ENCODE measurements at regions not wholly inside any gene's neighbourhood (a gene's known extent, or its start where the extent isn't known, plus 50 kb on each side); places are given as distances from the start of the nearest gene placed in this dataset.
"Not testable (repeated sequence)": the region's sequence is repeated elsewhere in the genome, so short reads cannot be mapped to it uniquely, and the experiment has no call there.

DNA sequence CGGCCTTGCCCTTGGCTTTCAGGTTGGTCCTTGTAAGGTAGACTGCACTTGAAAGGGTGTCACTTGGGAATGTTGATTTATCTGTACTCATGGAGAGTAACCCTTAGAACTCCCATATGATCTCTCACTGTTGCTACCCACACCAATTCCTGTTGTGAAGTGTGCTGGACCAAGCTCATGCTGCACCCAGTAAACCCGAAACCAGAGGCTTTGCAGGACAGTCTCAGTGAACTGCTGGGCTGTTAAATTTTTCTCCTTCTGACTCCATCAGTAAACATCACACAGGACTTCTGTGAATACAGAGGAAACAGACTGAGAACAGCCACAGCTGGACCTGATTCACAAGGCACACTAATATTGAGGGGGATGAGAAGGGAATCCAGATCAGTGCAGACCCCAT is 783.0 kb downstream of the TMEM121 start:
- POLR2A ChIA-PET (ENCODE audit: low non-redundant PET) = no interaction called here
- CTCF ChIA-PET = interaction anchor here (0.6 kb wide), 1 partner anchor 203 kb away, joined by 3 read pairs; no protein-coding TSS in a partner anchor
- TF ChIP-seq CTCF (conservative IDR thresholded peaks at IDR 0.05; ENCODE audit: low read depth) = no peak
- no peak for DNase-seq (ENCODE audit: low spot score)
- no peak overlapping the region for H3K27ac ChIP-seq

DNA sequence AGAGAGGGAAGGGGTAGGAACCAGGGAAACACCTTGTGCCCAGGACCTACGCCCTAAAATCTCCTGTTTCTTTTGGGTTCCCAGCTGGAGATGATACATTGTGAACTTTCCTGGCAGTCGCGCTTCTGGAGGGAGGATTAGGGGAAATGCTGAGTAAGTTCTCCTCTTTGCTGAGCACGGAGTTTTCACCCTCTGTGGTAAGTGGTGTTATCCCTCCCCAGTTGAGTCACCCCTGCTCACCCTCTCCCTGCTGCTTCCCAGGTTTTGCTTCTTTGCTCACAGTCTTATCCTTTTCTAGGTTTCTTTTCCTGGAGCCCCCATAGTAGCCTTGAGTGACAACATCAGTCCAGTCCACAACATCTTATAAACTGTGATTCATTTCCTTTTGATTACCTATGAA is 789.1 kb downstream of the TMEM121 start:
- H3K27ac ChIP-seq = no peak overlapping the region
- ChIA-PET POLR2A (ENCODE audit: low non-redundant PET) (no interaction called here), CTCF (interaction anchor here (0.6 kb wide), 1 partner anchor 57 kb away, joined by 3 read pairs; no protein-coding TSS in a partner anchor)
- TF ChIP-seq CTCF (conservative IDR thresholded peaks at IDR 0.05; ENCODE audit: low read depth) = no peak
- no peak for DNase-seq (ENCODE audit: low spot score)

DNA sequence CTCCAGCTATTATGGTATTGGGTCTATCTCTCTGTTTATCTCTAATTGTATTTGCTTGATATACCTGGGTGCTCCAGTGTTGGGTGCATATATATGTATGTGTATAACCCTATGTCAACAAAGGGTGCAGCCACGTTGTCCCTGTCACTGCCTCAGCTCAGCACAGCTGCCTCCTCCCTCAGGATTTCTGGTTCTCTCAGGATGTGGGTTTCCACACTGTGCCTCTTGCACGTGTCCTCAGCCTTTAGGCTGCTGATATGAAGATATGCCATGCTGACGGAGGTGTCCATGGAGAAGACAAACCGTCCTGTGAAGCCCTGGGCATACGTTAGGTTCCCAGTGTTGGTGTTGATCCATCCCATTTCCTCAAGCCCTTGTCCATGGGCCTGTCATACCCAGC is 791.2 kb downstream of the TMEM121 start:
- ChIA-PET POLR2A (ENCODE audit: low non-redundant PET) (no interaction called here), CTCF (interaction anchor here (0.6 kb wide), 1 partner anchor 153 kb away, joined by 4 read pairs; no protein-coding TSS in a partner anchor)
- DNase-seq (ENCODE audit: low spot score) = no peak
- no peak for TF ChIP-seq CTCF (conservative IDR thresholded peaks at IDR 0.05; ENCODE audit: low read depth)
- H3K27ac ChIP-seq = no peak overlapping the region

DNA sequence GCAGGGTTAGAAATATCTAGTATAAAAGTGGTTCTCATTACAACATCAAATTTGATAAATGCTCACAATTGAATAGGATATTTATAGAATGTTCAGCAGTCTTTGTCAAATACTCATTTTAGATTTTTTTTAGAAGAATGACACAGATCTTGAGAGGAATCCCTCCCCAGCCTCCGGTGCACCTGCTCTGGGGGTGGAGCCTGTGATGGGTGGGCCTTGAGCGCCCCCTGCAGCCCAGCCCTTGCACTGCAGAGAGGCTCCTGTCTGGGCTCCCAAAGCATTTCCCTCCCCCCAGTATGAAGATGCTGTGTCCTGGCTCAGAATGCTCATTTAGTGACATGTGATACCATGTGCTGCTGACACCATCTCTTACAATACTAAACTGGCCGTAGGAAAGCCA is 792.3 kb downstream of the TMEM121 start:
- no peak; the same call in 1 of the 2 replicates for TF ChIP-seq CTCF (conservative IDR thresholded peaks at IDR 0.05; ENCODE audit: low read depth)
- CTCF ChIA-PET = interaction anchor here (0.6 kb wide), 1 partner anchor 326 kb away, joined by 4 read pairs; no protein-coding TSS in a partner anchor
- no peak for DNase-seq (ENCODE audit: low spot score)
- POLR2A ChIA-PET (ENCODE audit: low non-redundant PET) = no interaction called here
- no peak overlapping the region for H3K27ac ChIP-seq

DNA sequence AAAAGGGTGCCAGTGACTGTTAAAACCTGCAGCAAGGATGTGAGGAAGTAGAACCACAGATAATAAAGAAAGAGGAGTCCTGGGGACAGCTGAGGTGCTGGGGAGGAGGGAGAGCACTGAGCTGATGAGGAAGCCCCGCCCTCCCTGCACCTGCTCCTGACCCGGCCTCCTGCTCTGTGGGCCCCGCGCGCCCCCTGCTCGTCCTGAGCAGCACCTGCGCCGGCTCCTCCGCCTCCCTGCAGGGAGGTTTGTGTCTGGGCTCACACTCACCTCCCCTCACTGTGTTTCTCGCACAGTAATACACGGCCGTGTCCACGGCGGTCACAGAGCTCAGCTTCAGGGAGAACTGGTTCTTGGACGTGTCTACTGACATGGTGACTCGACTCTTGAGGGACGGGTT is 797.6 kb downstream of the TMEM121 start:
- H3K27ac ChIP-seq; POLR2A ChIA-PET (ENCODE audit: low non-redundant PET); CTCF ChIA-PET; DNase-seq (ENCODE audit: low spot score): not testable (repeated sequence)

DNA sequence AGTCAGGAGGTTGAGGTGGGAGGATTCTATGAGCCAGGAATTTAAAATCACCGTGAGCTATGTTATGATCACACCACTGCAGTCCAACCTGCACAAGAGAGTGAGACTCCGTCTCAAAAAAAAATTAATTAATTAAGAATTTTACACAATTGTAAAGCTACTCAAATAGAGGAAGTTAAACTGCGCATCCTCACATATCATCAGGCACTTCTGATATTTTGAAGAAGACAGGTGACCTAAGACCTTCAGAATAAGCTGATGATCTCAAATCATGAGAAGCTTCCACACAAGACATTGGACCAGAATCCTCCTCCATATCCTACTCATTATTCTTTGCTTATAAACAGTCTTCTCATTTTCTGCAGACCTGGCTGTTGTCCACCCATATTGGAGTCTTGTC is 800.9 kb downstream of the TMEM121 start:
- ChIA-PET POLR2A (ENCODE audit: low non-redundant PET) (no interaction called here), CTCF (interaction anchor here (0.7 kb wide), 1 partner anchor 90 kb away, joined by 3 read pairs; no protein-coding TSS in a partner anchor)
- DNase-seq (ENCODE audit: low spot score) = no peak
- H3K27ac ChIP-seq = no peak overlapping the region
- TF ChIP-seq CTCF (conservative IDR thresholded peaks at IDR 0.05; ENCODE audit: low read depth) = no peak

- H3K27ac ChIP-seq; POLR2A ChIA-PET (ENCODE audit: low non-redundant PET); DNase-seq (ENCODE audit: low spot score): not testable (repeated sequence)
- CTCF ChIA-PET = interaction anchor here (0.7 kb wide), 1 partner anchor 89 kb away, joined by 3 read pairs; no protein-coding TSS in a partner anchor
Measured at GRCh38 chr14:106327702-106328353, 801.4 kb downstream of the TMEM121 start.

DNA sequence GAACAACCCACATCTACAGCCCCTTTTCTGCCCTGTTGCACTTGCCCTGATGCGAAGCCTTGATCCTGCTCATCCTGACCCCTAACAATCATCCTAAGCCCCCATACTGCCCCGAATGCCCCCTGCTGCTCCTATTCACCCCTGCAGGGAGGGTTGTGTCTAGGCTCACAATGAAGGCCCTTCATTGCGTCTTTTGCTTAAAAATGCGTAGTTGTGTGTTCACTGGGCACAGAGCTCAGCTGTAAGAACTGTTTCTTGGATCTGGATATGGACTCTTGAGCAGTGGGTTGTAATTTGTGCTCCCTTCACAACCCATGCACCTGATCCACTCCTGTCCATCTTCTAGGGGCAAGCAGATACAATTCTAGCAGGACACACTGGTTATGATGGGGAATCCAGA is 802.9 kb downstream of the TMEM121 start:
- CTCF ChIA-PET; POLR2A ChIA-PET (ENCODE audit: low non-redundant PET): not testable (repeated sequence)

DNA sequence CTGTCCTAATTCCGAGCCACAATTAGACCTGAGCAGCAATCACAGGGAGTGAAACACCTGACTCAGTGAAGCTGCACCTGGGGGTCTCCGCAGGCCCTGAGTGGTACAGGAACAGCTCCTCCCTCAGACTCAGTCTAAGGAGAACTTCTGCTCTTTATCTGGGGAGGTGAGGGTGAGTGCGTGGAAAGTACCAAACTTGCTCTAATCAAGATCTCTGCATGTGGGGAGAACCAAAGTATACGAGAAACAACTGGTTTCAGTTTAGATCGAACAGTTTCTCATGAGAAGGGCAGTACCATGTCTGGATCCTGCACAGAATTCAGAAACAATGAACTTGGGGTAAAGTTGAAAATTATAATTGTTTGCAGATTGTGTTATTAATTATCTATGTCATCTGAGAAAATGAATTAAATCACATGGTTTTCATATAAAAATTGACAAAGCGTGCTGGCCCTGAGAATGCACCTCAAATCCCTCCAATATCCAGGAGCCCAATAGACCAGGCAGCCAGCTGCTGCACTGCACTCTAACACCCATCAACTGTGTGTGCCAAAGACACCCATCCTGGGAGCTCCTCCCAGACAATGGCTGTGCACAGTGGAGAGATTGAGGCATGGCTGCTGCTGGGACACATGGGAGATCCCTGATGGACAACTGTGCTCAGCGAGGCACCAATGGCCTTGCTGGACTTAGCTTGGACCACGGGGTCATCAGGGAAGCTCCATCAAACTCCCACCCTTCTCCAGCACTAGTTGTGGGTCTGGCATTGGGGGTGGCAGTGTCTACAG is 803.8 kb downstream of the TMEM121 start:
- CTCF ChIA-PET; POLR2A ChIA-PET (ENCODE audit: low non-redundant PET); DNase-seq (ENCODE audit: low spot score); H3K27ac ChIP-seq: not testable (repeated sequence)

More for the DNA sequence above, 802.9 kb downstream of the TMEM121 start:
- not testable (repeated sequence) for H3K27ac ChIP-seq; DNase-seq (ENCODE audit: low spot score)

DNA sequence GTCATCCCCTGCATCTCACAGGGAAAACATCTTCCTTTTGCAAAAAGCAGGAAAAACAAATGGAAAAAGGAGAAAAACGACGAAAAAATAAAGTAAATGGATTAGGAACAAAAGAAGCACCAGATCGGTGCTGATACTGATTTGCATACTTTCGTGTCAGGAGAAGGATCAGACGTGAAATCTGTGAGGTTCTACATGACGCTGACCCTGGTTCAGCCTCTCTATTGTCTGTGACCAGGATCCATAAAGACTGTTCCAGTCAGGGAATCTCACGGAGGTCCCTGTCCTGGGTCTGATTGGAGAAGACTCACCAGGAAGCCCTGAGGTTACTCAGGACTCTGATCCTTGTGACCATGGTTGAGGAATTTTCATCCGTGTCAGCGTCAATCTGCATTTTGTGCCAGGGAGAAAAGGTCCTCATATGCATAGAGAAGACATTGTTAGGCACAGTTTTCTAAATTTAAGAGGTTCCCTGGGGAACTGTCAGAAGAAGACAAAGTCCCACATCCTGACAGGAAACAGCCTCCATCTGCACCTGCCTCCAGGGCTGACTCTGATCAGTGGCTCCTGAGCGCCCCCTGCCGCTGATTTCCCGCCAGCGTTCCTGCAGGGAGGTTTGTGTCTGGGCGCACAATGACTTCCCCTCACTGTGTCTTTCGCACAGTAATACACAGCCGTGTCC is 808.2 kb downstream of the TMEM121 start:
- DNase-seq (ENCODE audit: low spot score); CTCF ChIA-PET; POLR2A ChIA-PET (ENCODE audit: low non-redundant PET); H3K27ac ChIP-seq: not testable (repeated sequence)

GRCh38 chr14:106335110-106335429 is 808.7 kb downstream of the TMEM121 start:
- H3K27ac ChIP-seq; DNase-seq (ENCODE audit: low spot score); POLR2A ChIA-PET (ENCODE audit: low non-redundant PET); CTCF ChIA-PET: not testable (repeated sequence)
